Keratinocyte (primary cell): ENCODE measurements at regions not wholly inside any gene's neighbourhood (a gene's known extent, or its start where the extent isn't known, plus 50 kb on each side); places are given as distances from the start of the nearest gene placed in this dataset.

Experiments used
- CTCF ChIP-seq, 3 experiments: IDR thresholded peaks in 1 of 3; conservative IDR thresholded peaks in 1 of 3; optimal IDR thresholded peaks in 1 of 3; 2 replicates in 2 of 3; 3 replicates in 1 of 3; pipeline versions ENCODE3 to v1.5.1; 2011; ENCODE audit warnings: low read length in 3 of 3, mild to moderate bottlenecking in 3 of 3, moderate library complexity in 2 of 3, control low read depth in 1 of 3, inconsistent platforms in 1 of 3; ENCODE audit not compliant: insufficient read depth in 2 of 3; ENCODE audit errors: extremely low read depth in 1 of 3
- EZH2 ChIP-seq: IDR thresholded peaks from one replicate; pipeline ENCODE4 v1.6.1; 2012; ENCODE audit warnings: inconsistent platforms, mild to moderate bottlenecking, low read length, moderate library complexity

- no peak for TF ChIP-seq EZH2
- TF ChIP-seq CTCF (optimal IDR thresholded peaks at IDR 0.05 in 1 of 3, IDR thresholded peaks at IDR 0.05 in 1 of 3, conservative IDR thresholded peaks at IDR 0.05 in 1 of 3; ENCODE audit: extremely low read depth in 1 of 3, insufficient read depth in 2 of 3, low read length in 3 of 3): no peak
These were observed 679.6 kb downstream of the USP25 start for GRCh38 chr21:16409352-16409751.
